ENCODE measurements at regions not wholly inside any gene's neighbourhood (a gene's known extent, or its start where the extent isn't known, plus 50 kb on each side); places are given as distances from the start of the nearest gene placed in this dataset.

GRCh38 chr6:8589941-8590729 lies 154.8 kb upstream of the SLC35B3 start:
- intact Hi-C loops (cut with DNase I, micrococcal nuclease), result no loop called here
- POLR2A ChIA-PET, result no interaction called here

GRCh38 chr6:8588176-8588575 lies 152.8 kb upstream of the SLC35B3 start:
- no peak for ATAC-seq
- Mint-ChIP-seq H3K27ac (no peak overlapping the region), H3K36me3 (ENCODE audit: low read depth) (no peaks in the 10 kb centered on the region), H3K27me3 (no peaks in the 10 kb centered on the region), H3K9me3 (ENCODE audit: low read depth) (peaks cover 10% of the 10 kb centered on the region), H3K4me1 (no peaks in the 10 kb centered on the region), H3K4me3 (no peak overlapping the region)
- ChIA-PET CTCF (no interaction called here), POLR2A (no interaction called here)
- intact Hi-C loops (cut with DNase I, micrococcal nuclease), result no loop called here
- no peak for DNase-seq

More at GRCh38 chr6:8589941-8590729, 154.8 kb upstream of the SLC35B3 start:
- ATAC-seq (no peak), DNase-seq (no peak)
- Mint-ChIP-seq H3K9me3 (ENCODE audit: low read depth) (peaks cover 15% of the 10 kb centered on the region), H3K4me3 (no peak overlapping the region), H3K27ac (no peak overlapping the region), H3K4me1 (no peaks in the 10 kb centered on the region), H3K36me3 (ENCODE audit: low read depth) (no peaks in the 10 kb centered on the region), H3K27me3 (no peaks in the 10 kb centered on the region)
- CTCF ChIA-PET, result no interaction called here

- Mint-ChIP-seq H3K9me3 (ENCODE audit: low read depth) (peaks cover 2% of the 10 kb centered on the region), H3K36me3 (ENCODE audit: low read depth) (no peaks in the 10 kb centered on the region), H3K4me3 (no peak overlapping the region), H3K27ac (no peak overlapping the region), H3K4me1 (no peaks in the 10 kb centered on the region), H3K27me3 (no peaks in the 10 kb centered on the region)
- DNase-seq (no peak), ATAC-seq (no peak)
- CTCF ChIA-PET, result interaction anchor here (0.7 to 1.5 kb wide), 4 partner anchors 15 to 47 kb away, joined by 3 to 4 read pairs (median 3); no protein-coding TSS in a partner anchor
- POLR2A ChIA-PET, result no interaction called here
- intact Hi-C loops (cut with DNase I, micrococcal nuclease), result no loop called here
These were observed 147.9 kb upstream of the SLC35B3 start for GRCh38 chr6:8583291-8583690.

- H3K27ac Mint-ChIP-seq, result no peak overlapping the region
- POLR2A ChIA-PET, result no interaction called here
These were observed 144.0 kb upstream of the SLC35B3 start for GRCh38 chr6:8579372-8579771.

GRCh38 chr6:8578006-8578405 lies 142.7 kb upstream of the SLC35B3 start:
- Mint-ChIP-seq H3K4me3 (no peak overlapping the region), H3K27ac (no peak overlapping the region), H3K36me3 (ENCODE audit: low read depth) (no peaks in the 10 kb centered on the region), H3K9me3 (ENCODE audit: low read depth) (no peaks in the 10 kb centered on the region), H3K4me1 (no peaks in the 10 kb centered on the region), H3K27me3 (no peaks in the 10 kb centered on the region)
- ATAC-seq (no peak), DNase-seq (no peak)
- intact Hi-C loops (cut with DNase I, micrococcal nuclease), result no loop called here
- POLR2A ChIA-PET, result no interaction called here
- CTCF ChIA-PET, result no interaction called here

More at GRCh38 chr6:8579372-8579771, 144.0 kb upstream of the SLC35B3 start:
- CTCF ChIA-PET, result no interaction called here
- Mint-ChIP-seq H3K36me3 (ENCODE audit: low read depth) (no peaks in the 10 kb centered on the region), H3K27me3 (no peaks in the 10 kb centered on the region), H3K4me1 (no peaks in the 10 kb centered on the region), H3K9me3 (ENCODE audit: low read depth) (no peaks in the 10 kb centered on the region), H3K4me3 (no peak overlapping the region)
- intact Hi-C loops (cut with DNase I, micrococcal nuclease), result no loop called here
- ATAC-seq (no peak), DNase-seq (no peak)

- no peak for ATAC-seq
- intact Hi-C loops (cut with DNase I, micrococcal nuclease), result no loop called here
- no peak for DNase-seq
- no peaks in the 10 kb centered on the region for H3K4me1 Mint-ChIP-seq
- CTCF ChIA-PET, result no interaction called here
- no peaks in the 10 kb centered on the region for H3K36me3 Mint-ChIP-seq (ENCODE audit: low read depth)
- H3K4me3 Mint-ChIP-seq, result no peak overlapping the region
- H3K27ac Mint-ChIP-seq, result no peak overlapping the region
- H3K9me3 Mint-ChIP-seq (ENCODE audit: low read depth), result no peaks in the 10 kb centered on the region
- POLR2A ChIA-PET, result no interaction called here
- no peaks in the 10 kb centered on the region for H3K27me3 Mint-ChIP-seq
These were observed 139.6 kb upstream of the SLC35B3 start for GRCh38 chr6:8574749-8575468.

- DNase-seq, result no peak
- Mint-ChIP-seq H3K9me3 (ENCODE audit: low read depth) (peaks cover 3% of the 10 kb centered on the region), H3K27ac (no peak overlapping the region), H3K36me3 (ENCODE audit: low read depth) (no peaks in the 10 kb centered on the region), H3K4me3 (no peak overlapping the region), H3K27me3 (no peaks in the 10 kb centered on the region), H3K4me1 (no peaks in the 10 kb centered on the region)
- intact Hi-C loops (cut with DNase I, micrococcal nuclease), result no loop called here
- no peak for ATAC-seq
- ChIA-PET CTCF (interaction anchor here (1.0 kb wide), 1 partner anchor 29 kb away, joined by 3 read pairs; no protein-coding TSS in a partner anchor), POLR2A (no interaction called here)
These were observed 139.0 kb upstream of the SLC35B3 start for GRCh38 chr6:8574311-8574710.

- H3K9me3 Mint-ChIP-seq (ENCODE audit: low read depth), result peaks cover 8% of the 10 kb centered on the region
- ATAC-seq (no peak), DNase-seq (no peak)
- H3K4me1 Mint-ChIP-seq, result no peaks in the 10 kb centered on the region
- intact Hi-C loops (cut with DNase I, micrococcal nuclease), result no loop called here
- ChIA-PET POLR2A (no interaction called here), CTCF (no interaction called here)
- H3K36me3 Mint-ChIP-seq (ENCODE audit: low read depth), result no peaks in the 10 kb centered on the region
- no peak overlapping the region for H3K4me3 Mint-ChIP-seq
- no peaks in the 10 kb centered on the region for H3K27me3 Mint-ChIP-seq
- no peak overlapping the region for H3K27ac Mint-ChIP-seq
These were observed 135.0 kb upstream of the SLC35B3 start for GRCh38 chr6:8570256-8570920.

- Mint-ChIP-seq H3K4me1 (no peaks in the 10 kb centered on the region), H3K27ac (no peak overlapping the region), H3K9me3 (ENCODE audit: low read depth) (no peaks in the 10 kb centered on the region), H3K4me3 (no peak overlapping the region), H3K27me3 (no peaks in the 10 kb centered on the region), H3K36me3 (ENCODE audit: low read depth) (no peaks in the 10 kb centered on the region)
- DNase-seq, result no peak
- ChIA-PET POLR2A (no interaction called here), CTCF (interaction anchor here (1.2 kb wide), 1 partner anchor 57 kb away, joined by 3 read pairs; no protein-coding TSS in a partner anchor)
- ATAC-seq, result no peak
- intact Hi-C loops (cut with DNase I, micrococcal nuclease), result no loop called here
These were observed 126.8 kb upstream of the SLC35B3 start for GRCh38 chr6:8562125-8562524.

GRCh38 chr6:8558953-8559352 lies 123.6 kb upstream of the SLC35B3 start:
- Mint-ChIP-seq H3K4me3 (no peak overlapping the region), H3K4me1 (no peaks in the 10 kb centered on the region), H3K9me3 (ENCODE audit: low read depth) (no peaks in the 10 kb centered on the region), H3K27ac (no peak overlapping the region), H3K27me3 (no peaks in the 10 kb centered on the region), H3K36me3 (ENCODE audit: low read depth) (no peaks in the 10 kb centered on the region)
- POLR2A ChIA-PET, result no interaction called here
- intact Hi-C loops (cut with DNase I, micrococcal nuclease), result no loop called here
- DNase-seq, result no peak
- ATAC-seq, result no peak
- CTCF ChIA-PET, result no interaction called here

GRCh38 chr6:8557014-8557748 lies 121.8 kb upstream of the SLC35B3 start:
- DNase-seq (no peak), ATAC-seq (no peak)
- Mint-ChIP-seq H3K27ac (no peak overlapping the region), H3K27me3 (no peaks in the 10 kb centered on the region), H3K4me3 (no peak overlapping the region), H3K9me3 (ENCODE audit: low read depth) (no peaks in the 10 kb centered on the region), H3K36me3 (ENCODE audit: low read depth) (no peaks in the 10 kb centered on the region), H3K4me1 (no peaks in the 10 kb centered on the region)
- intact Hi-C loops (cut with DNase I, micrococcal nuclease), result no loop called here
- ChIA-PET CTCF (no interaction called here), POLR2A (no interaction called here)
